ENCODE measurements at regions not wholly inside any gene's neighbourhood (a gene's known extent, or its start where the extent isn't known, plus 50 kb on each side); places are given as distances from the start of the nearest gene placed in this dataset.
A peak's percentile ranks its signal among the peaks of the same experiment; 100 is the strongest.

- no peak overlapping the region for H3K4me3 ChIP-seq (replicated peaks; ENCODE audit: low read depth, low read length)
- no peak for TF ChIP-seq CTCF (IDR thresholded peaks at IDR 0.05; ENCODE audit: low read length, missing control alignments)
- peak; percentile 49 for DNase-seq (ENCODE audit: low read depth)
Observed at GRCh38 chr2:18440141-18440661, 120.3 kb downstream of the RDH14 start.

- no peak for DNase-seq (ENCODE audit: low read depth)
- no peak overlapping the region for H3K4me3 ChIP-seq (replicated peaks; ENCODE audit: low read depth, low read length)
- TF ChIP-seq CTCF (IDR thresholded peaks at IDR 0.05; ENCODE audit: low read length, missing control alignments) = no peak
Observed at GRCh38 chr2:18439716-18440115, 120.7 kb downstream of the RDH14 start.

DNA sequence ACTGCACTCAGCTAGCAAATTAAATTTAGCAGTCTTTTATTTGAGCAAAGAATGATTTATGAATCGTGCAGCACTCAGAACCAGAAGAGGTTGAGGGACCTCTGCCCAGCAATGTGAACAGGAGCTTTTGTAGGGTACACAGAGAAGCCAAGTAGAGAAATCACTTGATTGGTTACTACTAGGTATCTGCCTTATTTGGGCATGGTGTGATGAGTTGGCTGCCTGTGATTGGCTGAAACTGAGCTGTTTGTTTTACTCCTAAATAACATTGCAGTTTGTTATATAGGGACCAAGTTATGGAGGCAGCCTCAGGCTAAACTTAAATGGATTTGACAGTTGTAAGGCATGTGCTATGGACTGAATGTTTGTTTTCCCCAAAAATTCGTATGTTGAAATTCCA lies 122.5 kb downstream of the RDH14 start:
- no peak for TF ChIP-seq CTCF (IDR thresholded peaks at IDR 0.05; ENCODE audit: low read length, missing control alignments)
- no peak overlapping the region for H3K4me3 ChIP-seq (replicated peaks; ENCODE audit: low read depth, low read length)
- no peak for DNase-seq (ENCODE audit: low read depth)

- H3K4me3 ChIP-seq (replicated peaks; ENCODE audit: low read depth, low read length) = no peak overlapping the region
- no peak for DNase-seq (ENCODE audit: low read depth)
- no peak for TF ChIP-seq CTCF (IDR thresholded peaks at IDR 0.05; ENCODE audit: low read length, missing control alignments)
Observed at GRCh38 chr2:18436503-18437005, 123.9 kb downstream of the RDH14 start.

DNA sequence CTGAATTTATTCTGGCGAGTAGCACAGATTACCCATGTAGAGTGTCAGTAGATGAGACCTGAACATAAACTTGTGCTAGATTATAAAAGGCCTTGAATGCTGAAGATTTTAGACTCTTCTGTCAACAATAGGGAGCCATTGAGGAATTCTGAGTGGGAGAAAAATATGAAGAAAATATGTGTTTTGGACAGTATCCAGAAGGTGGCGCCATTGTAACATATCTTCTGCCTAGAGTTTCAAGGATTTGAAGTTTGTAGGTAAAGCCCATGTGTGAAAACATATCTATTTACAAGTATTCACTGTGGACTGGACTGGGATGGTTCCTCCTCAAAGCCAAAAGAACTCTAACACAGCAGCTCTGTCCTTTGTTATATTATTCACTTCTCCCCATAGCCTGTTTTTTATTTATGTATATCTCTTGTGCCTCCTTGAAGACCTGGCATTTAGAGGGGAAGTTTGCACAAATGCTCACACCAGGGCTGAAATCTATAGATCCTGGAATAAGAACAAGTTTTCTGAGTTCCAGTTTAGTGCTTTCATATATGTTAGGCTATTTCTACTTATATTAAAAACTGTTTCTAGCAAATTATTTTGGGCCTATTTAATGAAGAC lies 124.9 kb downstream of the RDH14 start:
- no peak overlapping the region for H3K4me3 ChIP-seq (replicated peaks; ENCODE audit: low read depth, low read length)
- peak; percentile 88 for DNase-seq (ENCODE audit: low read depth)
- TF ChIP-seq CTCF (IDR thresholded peaks at IDR 0.05; ENCODE audit: low read length, missing control alignments) = peak; percentile 63

GRCh38 chr2:18433872-18434271 lies 126.6 kb downstream of the RDH14 start:
- DNase-seq (ENCODE audit: low read depth) = no peak
- TF ChIP-seq CTCF (IDR thresholded peaks at IDR 0.05; ENCODE audit: low read length, missing control alignments) = no peak
- H3K4me3 ChIP-seq (replicated peaks; ENCODE audit: low read depth, low read length) = no peak overlapping the region

GRCh38 chr2:18432999-18433398 lies 127.5 kb downstream of the RDH14 start:
- peak; percentile 31 for DNase-seq (ENCODE audit: low read depth)
- no peak overlapping the region for H3K4me3 ChIP-seq (replicated peaks; ENCODE audit: low read depth, low read length)
- TF ChIP-seq CTCF (IDR thresholded peaks at IDR 0.05; ENCODE audit: low read length, missing control alignments) = no peak

Data from fibroblast of pulmonary artery (primary cell).